Glutamatergic neuron (in vitro differentiated cells): ENCODE measurements at regions not wholly inside any gene's neighbourhood (a gene's known extent, or its start where the extent isn't known, plus 50 kb on each side); places are given as distances from the start of the nearest gene placed in this dataset.
"Not testable (repeated sequence)": the region's sequence is repeated elsewhere in the genome, so short reads cannot be mapped to it uniquely, and the experiment has no call there.

Experiments used
- DNase-seq: peaks from one replicate; pipeline ENCODE4 v3.0.0; 2022
- H3K27ac Mint-ChIP-seq: one replicate; pipeline ENCODE4 v1.8.0; 2020; ENCODE audit warnings: mild to moderate bottlenecking, mixed read lengths, inconsistent platforms; ENCODE audit not compliant: unreplicated experiment
- H3K27me3 Mint-ChIP-seq: one replicate; pipeline ENCODE4 v1.8.0; 2020; ENCODE audit warnings: mild to moderate bottlenecking, moderate library complexity, mixed read lengths, inconsistent platforms; ENCODE audit not compliant: unreplicated experiment
- H3K36me3 Mint-ChIP-seq: one replicate; pipeline ENCODE4 v1.8.0; 2020; ENCODE audit warnings: mild to moderate bottlenecking, mixed read lengths, inconsistent platforms; ENCODE audit not compliant: unreplicated experiment
- H3K4me1 Mint-ChIP-seq: one replicate; pipeline ENCODE4 v1.8.0; 2020; ENCODE audit warnings: mild to moderate bottlenecking, low read depth, mixed read lengths, inconsistent platforms; ENCODE audit not compliant: unreplicated experiment
- H3K4me3 Mint-ChIP-seq: one replicate; pipeline ENCODE4 v1.8.0; 2020; ENCODE audit warnings: mild to moderate bottlenecking, mixed read lengths, inconsistent platforms; ENCODE audit not compliant: unreplicated experiment
- H3K9me3 Mint-ChIP-seq: one replicate; pipeline ENCODE4 v1.8.0; 2020; ENCODE audit warnings: mild to moderate bottlenecking, moderate library complexity, mixed read lengths, inconsistent platforms; ENCODE audit not compliant: unreplicated experiment
- CTCF ChIP-seq: fragments of 200-600 bp; sonication (generic); IDR thresholded peaks from one replicate; pipeline ENCODE4 v1.5.0; 2021; ENCODE audit not compliant: partially characterized antibody, unreplicated experiment

- Mint-ChIP-seq H3K36me3 (peaks cover 7% of the 10 kb centered on the region), H3K9me3 (no peaks in the 10 kb centered on the region), H3K27me3 (peaks cover 2% of the 10 kb centered on the region), H3K4me1 (no peaks in the 10 kb centered on the region), H3K27ac (no peak overlapping the region), H3K4me3 (no peak overlapping the region)
- TF ChIP-seq CTCF: no peak
- no peak for DNase-seq
These were observed 250.4 kb upstream of the SLC16A7 start for GRCh38 chr12:59345406-59345805.

- Mint-ChIP-seq H3K4me1 (no peaks in the 10 kb centered on the region), H3K4me3 (no peak overlapping the region), H3K9me3 (peaks cover 3% of the 10 kb centered on the region), H3K27me3 (peaks cover 2% of the 10 kb centered on the region), H3K27ac (no peak overlapping the region), H3K36me3 (peaks cover 7% of the 10 kb centered on the region)
- no peak for TF ChIP-seq CTCF
- no peak for DNase-seq
These were observed 251.6 kb upstream of the SLC16A7 start for GRCh38 chr12:59344224-59344623.

- Mint-ChIP-seq H3K4me1 (peaks cover 13% of the 10 kb centered on the region), H3K27me3 (peaks cover 6% of the 10 kb centered on the region), H3K9me3 (no peaks in the 10 kb centered on the region), H3K36me3 (no peaks in the 10 kb centered on the region), H3K27ac (no peak overlapping the region), H3K4me3 (no peak overlapping the region)
- DNase-seq: no peak
- TF ChIP-seq CTCF: no peak
These were observed 266.4 kb upstream of the SLC16A7 start for GRCh38 chr12:59329462-59329861.

GRCh38 chr12:59328395-59329075 is 267.3 kb upstream of the SLC16A7 start:
- Mint-ChIP-seq H3K4me1 (peaks cover 13% of the 10 kb centered on the region), H3K27ac (peak overlapping the region; percentile 55), H3K4me3 (peak overlapping the region; percentile 52)
- H3K27me3 Mint-ChIP-seq, H3K36me3 Mint-ChIP-seq, DNase-seq, H3K9me3 Mint-ChIP-seq: not testable (repeated sequence)

GRCh38 chr12:59326457-59326856 is 269.4 kb upstream of the SLC16A7 start:
- not testable (repeated sequence) for H3K4me3 Mint-ChIP-seq, H3K36me3 Mint-ChIP-seq, H3K27me3 Mint-ChIP-seq, H3K27ac Mint-ChIP-seq, H3K9me3 Mint-ChIP-seq, DNase-seq
- peaks cover 13% of the 10 kb centered on the region for H3K4me1 Mint-ChIP-seq

- no peak for DNase-seq
- H3K27ac Mint-ChIP-seq: no peak overlapping the region
- H3K36me3 Mint-ChIP-seq: no peaks in the 10 kb centered on the region
- peaks cover 2% of the 10 kb centered on the region for H3K27me3 Mint-ChIP-seq
- H3K9me3 Mint-ChIP-seq: no peaks in the 10 kb centered on the region
- H3K4me1 Mint-ChIP-seq: no peaks in the 10 kb centered on the region
- H3K4me3 Mint-ChIP-seq: no peak overlapping the region
- TF ChIP-seq CTCF: no peak
These were observed 273.4 kb upstream of the SLC16A7 start for GRCh38 chr12:59322473-59322872.
